ENCODE measurements at regions not wholly inside any gene's neighbourhood (a gene's known extent, or its start where the extent isn't known, plus 50 kb on each side); places are given as distances from the start of the nearest gene placed in this dataset.

DNA sequence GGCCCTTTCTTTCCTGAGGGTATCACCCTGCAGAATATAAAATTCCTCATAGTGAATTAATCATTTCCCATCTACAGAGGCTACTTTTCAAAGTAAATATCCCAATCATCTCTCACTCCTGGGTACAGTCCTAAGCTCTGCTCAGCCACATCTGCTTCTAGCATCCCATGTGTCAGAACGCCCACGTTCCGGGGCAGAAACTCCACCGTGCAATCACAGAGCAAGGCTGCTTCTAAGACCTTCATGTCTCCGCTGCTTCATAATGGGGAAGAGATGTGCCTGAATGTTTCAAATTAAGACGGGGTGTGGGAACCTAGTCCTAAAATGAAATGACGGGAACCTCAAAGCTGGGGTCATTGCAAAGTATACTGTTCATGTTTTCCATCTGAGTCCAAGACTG lies 208.8 kb upstream of the GMDS start:
- DNase-seq, result no peak

DNA sequence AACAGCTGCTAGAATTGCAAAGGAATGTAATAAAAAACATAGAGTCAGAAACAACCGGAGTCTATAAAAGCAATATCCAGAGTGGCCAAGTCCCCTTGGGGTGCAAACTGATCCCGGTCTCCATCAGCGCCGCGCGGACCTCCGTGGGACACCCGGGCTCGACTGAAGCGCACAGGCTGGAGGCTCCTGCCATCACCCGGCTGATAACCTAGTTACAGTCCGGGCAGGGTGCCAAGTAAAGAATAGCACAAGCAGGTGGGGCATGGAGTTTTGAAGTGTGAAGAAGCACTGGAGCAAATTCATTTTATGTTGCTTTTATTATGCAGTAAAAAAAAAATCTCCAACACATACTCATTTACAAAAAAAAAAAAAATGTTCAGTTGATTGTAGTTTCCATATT lies 205.1 kb upstream of the GMDS start:
- no peak for DNase-seq

DNA sequence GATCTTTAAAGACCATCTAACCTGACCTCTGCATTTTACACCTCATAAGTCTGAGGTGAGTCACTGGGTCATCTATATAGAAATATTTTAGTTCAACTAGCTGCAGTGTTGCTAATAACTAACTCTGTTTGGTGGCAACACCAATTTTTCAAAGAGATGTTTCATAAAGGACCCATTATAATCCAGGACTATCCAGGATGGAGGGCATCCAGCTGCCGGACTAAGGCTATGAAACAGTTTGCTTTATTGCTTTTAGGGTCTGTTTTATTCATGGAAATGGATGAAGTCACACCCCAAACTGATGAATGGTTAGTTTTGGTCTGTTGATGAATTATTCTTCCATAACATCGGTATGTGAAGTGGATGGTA lies 204.2 kb upstream of the GMDS start:
- no peak for DNase-seq

DNA sequence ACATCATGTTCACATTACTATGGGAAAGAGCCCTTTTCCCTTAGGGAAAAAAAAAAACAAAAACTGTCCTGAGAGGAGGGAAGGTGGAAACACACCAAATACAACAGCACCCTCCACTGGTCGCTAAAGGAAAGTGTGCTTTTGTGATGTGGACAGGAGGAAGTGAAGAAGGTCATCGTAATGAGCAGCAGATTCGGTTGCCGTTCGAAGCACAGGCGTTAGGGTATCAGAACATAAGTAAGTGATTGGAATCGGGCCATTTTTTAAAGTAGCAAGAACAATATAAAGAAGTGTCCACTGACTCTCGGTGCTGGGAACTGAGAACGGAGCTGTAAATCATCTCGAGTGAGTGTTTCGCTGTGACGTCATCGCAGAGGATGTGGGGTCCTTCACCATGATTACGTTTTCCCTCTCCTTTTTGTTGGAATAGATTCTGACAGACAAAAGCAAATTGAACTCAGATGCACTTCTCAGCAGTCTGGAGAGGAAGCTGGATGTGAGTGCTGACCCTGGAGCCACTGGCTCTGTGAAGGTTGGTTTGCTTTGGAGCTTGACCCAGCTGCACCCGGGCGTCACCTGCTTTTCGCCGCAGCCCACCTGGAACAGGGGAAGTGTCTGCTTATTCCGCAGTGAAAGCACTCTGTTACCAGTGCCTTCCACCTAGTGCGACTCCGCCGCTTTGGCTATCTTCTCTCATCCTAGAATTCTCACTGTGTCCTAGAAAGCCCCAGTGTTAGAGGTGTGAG lies 203.6 kb upstream of the GMDS start:
- DNase-seq, result peak; percentile 8

DNA sequence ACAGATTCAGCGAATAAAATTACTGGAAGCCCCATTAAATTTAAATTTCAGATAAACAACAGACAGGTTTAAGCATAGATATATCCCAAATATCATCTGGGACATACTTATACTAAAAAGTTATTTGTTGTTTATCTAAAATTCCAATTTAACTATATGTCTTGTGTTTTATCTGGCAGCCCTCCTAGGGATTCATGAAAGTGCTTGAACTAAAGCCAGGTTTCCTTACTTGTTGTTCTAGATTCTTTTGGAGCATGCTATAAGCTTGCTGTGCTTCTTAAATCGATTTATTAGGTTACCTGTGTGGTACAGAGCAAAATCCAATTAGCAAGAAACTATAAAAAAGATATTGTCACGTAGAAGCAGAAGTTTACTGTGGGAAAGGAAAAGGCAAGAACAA lies 202.5 kb upstream of the GMDS start:
- DNase-seq, result no peak

DNA sequence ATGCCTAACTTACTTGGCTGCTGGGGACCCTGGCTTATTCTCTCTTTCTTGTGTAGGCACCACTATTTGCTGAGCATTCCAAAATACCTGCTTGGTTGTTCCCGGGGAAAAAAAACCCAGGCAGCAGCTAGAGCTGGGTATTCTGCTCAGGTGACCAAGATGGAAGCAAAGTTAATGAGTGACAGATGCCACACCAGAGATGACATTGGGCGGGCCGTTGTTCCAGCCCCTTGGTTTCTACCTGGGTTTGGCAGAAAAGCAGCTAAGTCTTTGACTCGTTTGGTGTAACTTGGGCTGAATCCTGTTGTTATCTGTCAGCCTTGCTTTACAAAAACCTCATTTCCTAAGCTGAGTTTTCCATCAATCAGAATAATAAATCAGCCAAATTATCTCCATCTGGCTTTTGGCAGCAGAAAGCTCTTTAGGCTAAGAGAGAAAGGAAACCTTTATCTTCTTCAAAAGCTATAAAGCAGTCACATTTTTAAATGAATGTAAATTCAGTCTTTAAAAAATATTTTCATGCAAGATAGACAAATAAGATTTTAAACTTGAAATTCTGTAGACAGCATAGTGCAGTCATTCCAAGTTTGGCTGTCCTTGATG lies 202.0 kb upstream of the GMDS start:
- no peak for DNase-seq

DNA sequence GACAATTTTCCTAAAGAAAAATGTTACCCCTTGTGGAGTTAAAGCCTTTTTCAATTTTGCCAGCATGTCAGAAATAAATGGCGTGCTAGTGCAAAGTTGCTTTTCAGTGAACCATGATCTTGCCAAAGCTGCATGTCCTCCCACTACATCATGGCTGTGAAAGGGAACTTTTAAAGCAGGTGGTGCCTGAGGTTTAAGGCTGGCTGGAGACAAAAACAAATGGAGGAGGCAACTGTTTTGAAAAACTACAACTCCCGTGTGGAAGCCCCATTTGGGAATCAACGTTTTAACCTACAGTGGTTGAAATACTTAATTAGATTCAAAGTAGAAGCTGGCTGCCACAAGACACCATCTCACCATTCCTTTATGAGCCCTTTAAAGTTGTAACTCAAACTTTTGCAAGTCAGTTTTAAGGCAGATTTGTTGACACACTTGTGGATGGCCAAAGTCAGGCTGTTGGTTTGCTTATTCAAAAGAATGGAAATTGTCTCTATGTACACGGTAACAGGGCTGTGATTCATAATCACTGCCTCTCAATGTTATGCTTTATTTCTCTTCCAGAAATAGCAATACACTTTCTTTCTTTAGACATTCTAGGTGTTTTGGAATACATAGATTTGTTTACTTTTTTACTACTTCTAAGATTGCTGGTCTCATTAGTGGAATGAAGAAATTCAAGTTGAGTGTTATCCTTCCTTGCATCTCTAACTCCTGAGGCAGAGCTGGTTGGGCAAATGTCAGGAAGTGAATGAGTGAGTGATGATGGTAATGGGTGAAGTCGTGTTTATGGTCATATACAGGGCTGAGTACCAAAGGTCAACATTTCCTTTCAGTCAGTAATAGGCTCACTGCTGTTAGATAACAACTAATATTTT lies 196.4 kb upstream of the GMDS start:
- no peak for DNase-seq

DNA sequence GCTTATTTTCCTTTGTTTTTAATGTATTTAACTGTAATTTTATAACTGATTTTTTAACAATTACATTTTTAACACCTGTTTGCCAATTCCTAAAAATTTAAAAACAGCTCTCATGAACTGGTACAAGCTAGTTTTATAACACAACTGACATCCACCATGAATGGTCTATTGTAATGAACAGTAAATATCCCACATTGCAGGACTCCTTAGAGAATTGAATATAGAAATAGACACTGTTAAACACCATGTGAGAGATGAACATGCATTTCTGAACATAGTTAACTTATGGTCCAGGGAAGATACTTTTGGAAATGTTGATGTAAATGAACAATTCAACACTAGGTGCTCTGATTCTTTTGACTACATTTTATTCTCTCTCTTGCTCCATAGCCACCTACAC lies 195.1 kb upstream of the GMDS start:
- no peak for DNase-seq

DNA sequence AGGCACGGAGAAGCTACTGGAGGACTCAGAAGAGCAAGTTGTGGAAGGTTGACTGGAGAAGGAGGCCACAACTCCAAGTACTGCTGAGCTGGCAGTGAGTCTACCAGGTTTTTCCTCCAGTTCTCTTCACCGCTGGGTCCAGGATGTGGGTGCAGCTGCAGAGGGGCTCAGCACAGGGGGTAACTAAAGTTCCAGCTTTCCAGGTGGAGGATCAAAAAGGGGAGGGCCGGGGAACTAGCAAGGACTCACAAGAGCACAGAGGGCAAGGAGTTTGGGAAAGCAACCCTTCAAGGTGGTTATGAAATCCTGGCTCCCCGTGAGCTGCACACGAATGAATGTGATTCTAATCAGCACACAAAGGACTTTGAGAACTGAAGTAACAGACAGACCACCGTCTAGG lies 194.2 kb upstream of the GMDS start:
- no peak for DNase-seq

DNA sequence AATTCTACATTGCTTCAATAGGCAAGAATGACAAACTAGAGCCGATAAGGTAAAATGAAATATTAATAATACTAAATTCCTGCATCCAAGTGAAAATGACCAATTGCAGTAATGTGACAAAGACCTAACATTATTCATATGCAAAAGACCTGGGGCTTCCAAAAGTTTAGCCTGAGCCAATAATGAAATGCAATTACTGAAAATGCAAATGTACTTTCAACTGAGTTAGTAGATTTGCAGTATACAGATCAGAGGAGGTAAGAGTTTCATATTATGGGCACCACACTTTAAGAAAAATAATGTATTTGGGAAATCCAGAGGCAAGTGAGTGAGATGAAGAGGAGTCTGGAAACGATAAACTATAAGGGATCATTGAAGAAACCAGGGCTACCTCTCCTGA lies 193.7 kb upstream of the GMDS start:
- DNase-seq, result no peak

DNA sequence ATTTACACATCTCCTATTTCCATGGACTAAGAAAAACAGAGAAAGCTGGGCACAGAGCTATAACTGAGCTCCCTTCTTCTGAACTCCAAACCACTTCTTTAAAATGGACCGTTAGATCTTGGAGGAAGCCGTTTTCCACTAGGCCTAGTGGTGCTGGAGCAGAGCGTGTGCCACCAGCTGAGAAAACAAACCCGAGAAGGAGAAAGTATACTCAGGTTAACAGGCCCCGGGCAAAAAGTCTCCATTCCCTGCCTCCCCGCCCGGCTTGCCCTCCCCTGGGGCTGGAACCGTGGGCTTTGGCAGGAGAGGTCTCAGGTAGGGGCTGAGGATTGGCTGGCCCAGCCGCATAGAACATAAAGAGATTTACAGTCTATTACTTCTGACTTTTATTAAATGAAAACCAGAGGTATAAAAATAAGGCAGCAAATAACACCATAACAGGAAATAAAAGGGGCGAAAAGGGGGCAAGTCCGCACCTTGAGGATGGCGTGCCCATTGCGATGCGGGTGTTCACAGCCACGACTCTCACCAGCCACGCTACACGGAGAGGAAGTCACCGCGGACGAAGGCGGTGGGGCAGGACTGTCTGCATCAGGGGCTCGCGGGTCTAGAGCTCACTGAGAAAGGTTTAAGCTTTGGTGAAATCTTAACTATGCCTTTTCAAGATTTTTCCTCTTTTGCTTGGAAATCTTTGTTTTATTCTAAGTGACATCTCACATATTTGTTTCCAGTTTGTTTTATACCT lies 191.2 kb upstream of the GMDS start:
- no peak for DNase-seq

DNA sequence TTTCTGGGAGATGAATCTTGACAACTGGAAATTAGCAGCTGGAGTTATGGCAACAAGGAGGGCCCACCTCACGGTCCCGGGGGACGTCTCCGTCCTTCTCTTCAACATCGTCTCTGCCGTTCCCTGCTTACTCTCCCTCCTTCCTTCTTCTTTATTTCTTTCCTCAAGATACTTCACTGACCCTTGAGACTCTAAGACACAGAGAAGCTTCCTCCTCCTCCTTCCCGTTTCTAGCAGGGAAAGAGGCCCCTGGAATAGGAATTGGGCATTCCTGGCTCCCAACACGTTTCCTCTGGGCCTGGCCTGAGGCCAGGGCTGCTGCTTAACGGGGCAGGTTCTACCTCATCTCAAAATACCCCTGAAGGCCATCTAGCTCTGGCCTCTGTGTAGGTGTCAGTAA lies 189.9 kb upstream of the GMDS start:
- no peak for DNase-seq

DNA sequence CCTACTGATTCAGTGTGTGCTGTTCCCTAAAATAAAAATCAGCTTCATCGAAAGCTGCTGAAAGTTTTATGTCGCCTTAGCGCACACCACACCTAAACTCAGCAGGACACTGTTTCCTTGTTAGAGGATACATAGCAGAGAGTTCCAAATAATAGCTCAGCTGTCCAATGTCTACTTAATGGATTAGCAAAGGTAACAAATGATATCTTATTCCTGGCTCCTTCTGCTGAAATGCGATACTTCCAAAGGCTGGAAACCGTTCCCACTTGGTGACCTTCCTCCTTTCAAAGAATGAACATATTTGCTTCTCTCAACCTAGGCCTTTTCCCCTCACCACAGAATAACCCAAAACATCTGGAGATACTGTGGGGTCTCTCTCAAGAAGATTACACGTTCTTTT lies 189.5 kb upstream of the GMDS start:
- no peak for DNase-seq

DNA sequence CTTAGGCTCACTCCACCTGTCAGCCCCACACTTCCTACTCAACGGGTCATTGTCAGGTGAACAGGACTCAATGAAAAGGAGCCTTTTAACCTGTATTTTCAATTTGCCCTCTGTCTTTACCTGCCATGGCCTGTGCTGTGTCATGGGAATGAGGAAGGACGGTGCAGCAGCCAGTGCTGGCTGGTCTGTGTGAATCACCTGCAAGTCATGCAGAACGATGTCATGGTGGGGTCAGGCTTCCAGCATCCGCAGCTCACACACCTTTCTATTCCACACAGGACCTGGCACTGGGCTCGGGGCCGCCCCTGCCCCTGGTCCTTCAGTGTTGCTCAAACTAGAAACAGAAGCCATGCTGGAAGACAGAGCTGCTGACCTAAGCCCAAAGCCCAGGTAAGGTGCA lies 188.7 kb upstream of the GMDS start:
- DNase-seq, result no peak

DNA sequence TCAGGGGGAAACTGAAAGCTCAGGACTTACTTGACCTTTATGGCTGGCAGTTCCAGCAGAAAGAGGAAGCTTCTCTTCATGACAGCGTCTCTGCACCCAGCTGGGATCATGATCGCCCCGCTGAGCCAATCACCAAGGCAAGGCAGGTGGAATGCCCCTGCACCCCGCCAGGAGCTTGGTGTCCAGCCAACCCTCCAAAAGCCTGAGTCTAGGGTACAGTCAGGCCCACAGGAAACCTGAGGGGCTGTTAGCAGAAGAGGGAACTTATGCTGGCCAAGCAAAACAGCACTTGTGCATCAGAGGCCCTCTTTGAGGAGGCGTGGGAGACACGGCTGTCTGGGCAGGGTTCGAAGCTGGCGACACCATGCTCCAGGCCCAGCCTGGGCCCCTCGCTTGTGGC lies 188.3 kb upstream of the GMDS start:
- DNase-seq, result no peak

DNA sequence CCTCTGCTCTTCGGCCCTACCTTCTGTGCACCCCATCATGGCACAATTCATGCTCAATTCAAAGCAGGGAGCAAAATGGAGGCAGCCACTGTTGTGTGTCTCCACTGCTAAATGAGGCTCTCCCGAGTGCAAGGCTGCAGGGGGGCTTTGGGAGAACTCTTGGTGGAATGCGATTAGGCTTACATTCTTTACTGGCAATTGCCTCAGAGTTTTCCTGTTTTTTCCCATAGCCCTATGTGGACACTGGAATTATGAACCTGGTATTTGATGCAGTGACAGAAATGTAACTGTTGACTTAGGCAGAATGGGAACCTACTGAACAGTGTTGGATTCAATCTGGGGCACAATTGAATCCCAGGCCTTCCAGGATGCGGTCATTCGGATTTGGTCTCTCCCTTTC lies 187.9 kb upstream of the GMDS start:
- DNase-seq, result no peak

DNA sequence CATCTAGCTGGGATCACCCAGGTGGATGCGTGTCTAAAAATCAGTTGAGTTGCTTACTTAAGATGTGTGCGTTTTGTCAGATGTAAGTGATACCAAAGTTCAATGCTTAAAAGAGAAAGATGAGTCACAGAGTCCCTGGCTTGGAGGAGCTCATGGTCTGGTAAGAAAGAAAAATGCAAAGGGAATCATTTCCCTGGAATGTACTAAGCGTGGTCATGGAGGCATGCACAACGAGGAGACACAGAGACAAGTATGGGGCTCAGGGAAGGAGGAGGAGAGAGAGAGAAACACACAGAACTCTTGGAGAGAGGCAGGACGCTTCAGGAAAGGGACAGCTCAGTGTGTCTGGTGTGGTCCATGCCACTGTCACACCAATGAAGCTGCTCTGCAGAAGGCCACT lies 186.9 kb upstream of the GMDS start:
- no peak for DNase-seq

DNA sequence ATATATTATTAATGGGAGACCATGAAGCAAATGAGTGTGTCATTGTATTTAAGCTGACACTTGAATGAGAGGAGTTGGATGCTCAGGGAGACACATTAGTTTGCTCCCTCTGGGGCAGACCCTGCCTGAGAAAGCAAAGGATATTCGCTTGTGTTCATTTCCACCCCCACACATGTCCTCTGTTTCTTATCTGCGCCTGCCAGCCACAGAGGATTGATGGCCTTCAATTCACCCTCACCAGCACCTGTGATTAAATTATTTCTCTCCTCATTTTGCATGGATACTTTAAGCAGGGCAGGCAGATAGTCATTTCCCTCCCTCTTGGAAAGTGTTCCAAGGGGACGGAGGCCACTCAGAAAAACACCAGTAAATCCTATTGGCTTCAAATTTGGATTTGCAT lies 185.2 kb upstream of the GMDS start:
- DNase-seq, result no peak

DNA sequence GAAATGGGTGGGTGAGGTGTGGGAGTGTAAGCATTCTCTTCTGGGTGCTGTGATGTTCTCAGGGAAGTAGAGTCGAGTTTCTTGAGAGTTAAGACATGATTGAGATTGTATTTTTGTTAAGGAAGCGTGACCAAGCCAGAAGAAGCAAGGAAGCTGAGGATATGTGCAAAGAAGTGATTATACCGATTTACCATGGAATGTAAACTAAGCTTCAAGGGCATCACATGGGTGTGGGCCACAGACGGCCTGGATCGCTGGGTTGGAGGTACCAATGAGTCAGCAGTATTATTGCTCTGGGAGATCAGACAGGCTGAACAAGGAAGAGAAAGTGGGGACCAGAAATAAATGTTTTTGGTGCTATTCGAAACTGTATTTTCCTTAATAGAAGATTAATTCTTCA lies 184.1 kb upstream of the GMDS start:
- DNase-seq, result no peak

DNA sequence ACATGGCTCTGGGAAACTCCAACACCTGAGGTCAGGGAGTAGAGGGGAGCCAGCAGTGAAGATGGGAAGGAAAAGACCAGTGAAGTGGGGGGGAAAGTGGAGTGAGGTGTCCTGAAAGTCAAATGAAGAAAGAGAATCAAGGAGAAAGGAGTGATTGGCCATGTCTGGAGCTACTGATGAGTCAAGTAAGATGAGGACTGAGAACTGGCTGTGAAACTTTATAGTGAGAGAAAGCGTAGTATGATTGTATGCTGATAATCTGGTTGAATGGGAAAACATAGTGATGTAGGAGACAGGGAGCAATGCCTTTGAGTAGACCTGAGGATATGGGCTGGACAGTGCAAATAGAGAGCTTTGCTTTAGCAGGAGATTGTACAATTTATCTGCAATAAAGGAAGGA lies 183.6 kb upstream of the GMDS start:
- DNase-seq, result no peak

DNA sequence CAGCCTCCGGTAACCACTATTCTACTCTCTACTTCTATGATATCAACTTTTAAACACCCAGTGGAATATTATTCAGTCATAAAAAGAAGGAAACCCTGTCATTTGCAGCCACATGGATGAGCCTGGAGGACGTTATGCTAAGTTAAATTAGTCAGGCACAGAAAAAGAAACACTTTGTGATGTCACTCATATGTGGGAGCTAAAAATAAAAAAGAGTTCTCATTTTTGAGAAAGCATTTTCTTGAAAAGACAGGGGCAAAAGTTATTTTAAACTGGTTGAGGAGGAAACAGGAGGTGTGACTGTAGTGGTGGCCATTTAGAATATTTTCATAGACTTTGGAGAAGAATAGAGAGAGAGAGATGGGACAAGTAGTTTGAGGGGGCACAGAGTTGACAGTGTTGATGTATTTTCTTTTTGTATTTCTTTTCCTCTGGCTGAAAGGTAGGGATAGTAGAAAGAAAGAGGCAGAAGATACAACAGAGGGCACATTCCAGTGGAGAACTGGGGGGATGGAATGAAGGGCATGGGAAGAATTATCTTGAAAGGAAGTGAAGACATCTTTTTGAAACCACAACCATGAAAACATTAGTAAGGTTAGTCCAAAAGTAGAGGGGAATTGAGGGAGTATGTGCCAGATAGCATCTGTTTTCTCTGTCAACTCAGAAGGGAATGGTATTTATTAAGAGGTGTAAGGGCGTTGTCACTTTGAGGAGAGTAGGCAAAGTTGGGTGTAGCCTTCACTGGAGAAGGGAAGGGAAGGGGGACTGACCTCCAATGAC lies 181.3 kb upstream of the GMDS start:
- DNase-seq, result no peak

DNA sequence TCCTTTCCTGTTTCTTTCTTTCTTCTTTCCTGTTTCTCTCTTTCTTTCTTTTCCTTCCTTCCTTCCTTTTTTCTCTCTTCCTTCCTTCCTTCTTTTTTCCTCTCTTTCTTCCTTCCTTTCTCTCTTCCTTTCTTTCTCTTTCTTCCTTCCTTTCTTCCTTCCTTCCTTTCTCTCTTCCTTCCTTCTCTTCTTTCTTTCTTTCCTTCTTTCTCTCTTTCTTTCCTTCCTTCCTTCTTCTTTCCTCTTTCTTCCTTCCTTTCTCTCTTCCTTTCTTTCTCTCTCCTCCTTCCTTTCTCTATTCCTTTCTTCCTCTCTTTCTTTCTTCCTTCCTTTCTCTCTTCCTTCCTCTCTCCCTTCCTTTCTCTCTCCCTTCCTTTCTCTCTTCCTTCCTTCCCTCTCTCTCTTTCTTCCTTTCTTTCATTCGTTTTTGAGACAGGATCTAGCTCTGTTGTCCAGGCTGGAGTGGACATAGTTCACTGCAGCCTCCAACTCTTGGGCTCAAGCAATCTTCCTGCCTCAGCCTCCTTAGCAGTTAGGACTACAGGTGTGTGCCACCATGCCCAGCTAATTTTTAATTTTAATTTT lies 170.8 kb upstream of the GMDS start:
- no peak for DNase-seq
